SK-N-SH treated with all-trans-retinoic acid at 6 μM for 48 hours (cell line): ENCODE measurements at regions not wholly inside any gene's neighbourhood (a gene's known extent, or its start where the extent isn't known, plus 50 kb on each side); places are given as distances from the start of the nearest gene placed in this dataset.

Experiments used
- ESRRG ChIP-seq: fragments of 250-450 bp; sonication (Bioruptor Pico); IDR thresholded peaks from 2 replicates; pipeline ENCODE4 v1.6.1; 2021; ENCODE audit warnings: mild to moderate bottlenecking
- ISL1 ChIP-seq: fragments of 250-450 bp; sonication (Bioruptor Pico); IDR thresholded peaks from 2 replicates; pipeline ENCODE4 v2.1.2; 2022; ENCODE audit warnings: mild to moderate bottlenecking, moderate library complexity
- PPARA ChIP-seq: fragments of 250-450 bp; sonication (Bioruptor Pico); IDR thresholded peaks from 2 replicates; pipeline ENCODE4 v1.5.0; 2020; ENCODE audit warnings: mild to moderate bottlenecking, borderline replicate concordance
- TF ChIP-seq, protein P1 (sequence below): fragments of 250-450 bp; sonication (Bioruptor Pico); IDR thresholded peaks from 2 replicates; pipeline ENCODE4 v1.5.0; 2020; ENCODE audit warnings: mild to moderate bottlenecking, moderate library complexity

DNA sequence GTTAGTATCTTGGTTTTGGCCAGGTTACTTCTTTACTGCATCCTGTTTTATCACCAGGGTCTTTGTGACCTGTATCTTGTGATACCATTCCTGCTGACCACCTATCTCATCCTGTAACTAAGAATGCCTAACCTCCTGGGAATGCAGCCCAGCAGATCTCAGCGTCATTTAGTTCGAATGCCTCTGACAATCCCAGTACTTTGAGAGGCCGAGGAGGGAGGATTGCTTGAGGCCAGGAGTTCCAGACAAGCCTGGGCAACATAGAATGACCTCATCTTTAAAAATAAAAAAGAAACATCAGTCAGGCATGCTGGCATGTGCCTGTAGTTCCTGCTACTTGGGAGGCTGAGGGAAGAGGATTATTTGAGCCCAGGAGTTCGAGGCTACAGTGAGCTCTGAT lies 206.5 kb downstream of the SUDS3 start:
- TF ChIP-seq ISL1: no peak
- TF ChIP-seq, protein P1, sequence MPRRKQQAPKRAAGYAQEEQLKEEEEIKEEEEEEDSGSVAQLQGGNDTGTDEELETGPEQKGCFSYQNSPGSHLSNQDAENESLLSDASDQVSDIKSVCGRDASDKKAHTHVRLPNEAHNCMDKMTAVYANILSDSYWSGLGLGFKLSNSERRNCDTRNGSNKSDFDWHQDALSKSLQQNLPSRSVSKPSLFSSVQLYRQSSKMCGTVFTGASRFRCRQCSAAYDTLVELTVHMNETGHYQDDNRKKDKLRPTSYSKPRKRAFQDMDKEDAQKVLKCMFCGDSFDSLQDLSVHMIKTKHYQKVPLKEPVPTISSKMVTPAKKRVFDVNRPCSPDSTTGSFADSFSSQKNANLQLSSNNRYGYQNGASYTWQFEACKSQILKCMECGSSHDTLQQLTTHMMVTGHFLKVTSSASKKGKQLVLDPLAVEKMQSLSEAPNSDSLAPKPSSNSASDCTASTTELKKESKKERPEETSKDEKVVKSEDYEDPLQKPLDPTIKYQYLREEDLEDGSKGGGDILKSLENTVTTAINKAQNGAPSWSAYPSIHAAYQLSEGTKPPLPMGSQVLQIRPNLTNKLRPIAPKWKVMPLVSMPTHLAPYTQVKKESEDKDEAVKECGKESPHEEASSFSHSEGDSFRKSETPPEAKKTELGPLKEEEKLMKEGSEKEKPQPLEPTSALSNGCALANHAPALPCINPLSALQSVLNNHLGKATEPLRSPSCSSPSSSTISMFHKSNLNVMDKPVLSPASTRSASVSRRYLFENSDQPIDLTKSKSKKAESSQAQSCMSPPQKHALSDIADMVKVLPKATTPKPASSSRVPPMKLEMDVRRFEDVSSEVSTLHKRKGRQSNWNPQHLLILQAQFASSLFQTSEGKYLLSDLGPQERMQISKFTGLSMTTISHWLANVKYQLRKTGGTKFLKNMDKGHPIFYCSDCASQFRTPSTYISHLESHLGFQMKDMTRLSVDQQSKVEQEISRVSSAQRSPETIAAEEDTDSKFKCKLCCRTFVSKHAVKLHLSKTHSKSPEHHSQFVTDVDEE (CRISPR knock-in tag): no peak
- TF ChIP-seq PPARA (CRISPR knock-in tag): no peak
- TF ChIP-seq ESRRG (CRISPR knock-in tag): no peak
